HEK293 (cell line): ENCODE measurements at regions not wholly inside any gene's neighbourhood (a gene's known extent, or its start where the extent isn't known, plus 50 kb on each side); places are given as distances from the start of the nearest gene placed in this dataset.

Source experiments
- TCF7L2 ChIP-seq: IDR thresholded peaks from 2 replicates; pipeline ENCODE4 v1.6.1; 2011; ENCODE audit warnings: low read depth, mild to moderate bottlenecking, inconsistent platforms, low read length, moderate library complexity, borderline replicate concordance
- ZNF169 ChIP-seq: fragments of 450-650 bp; formaldehyde crosslinking; IDR thresholded peaks from 2 replicates; pipeline ENCODE4 v1.5.1; 2016; ENCODE audit warnings: missing biosample characterization, missing genetic modification characterization
- ZNF48 ChIP-seq: fragments of 450-650 bp; formaldehyde crosslinking; IDR thresholded peaks from 2 replicates; pipeline ENCODE4 v1.5.1; 2016; ENCODE audit warnings: missing biosample characterization, missing genetic modification characterization
- TF ChIP-seq, protein P1 (sequence below): fragments of 450-650 bp; formaldehyde crosslinking; IDR thresholded peaks from 2 replicates; pipeline ENCODE4 v1.5.1; 2016; ENCODE audit warnings: missing biosample characterization, missing genetic modification characterization
- TF ChIP-seq, protein P2 (sequence below): fragments of 450-650 bp; formaldehyde crosslinking; IDR thresholded peaks from 2 replicates; pipeline ENCODE4 v1.5.1; 2016; ENCODE audit warnings: missing biosample characterization, missing genetic modification characterization

DNA sequence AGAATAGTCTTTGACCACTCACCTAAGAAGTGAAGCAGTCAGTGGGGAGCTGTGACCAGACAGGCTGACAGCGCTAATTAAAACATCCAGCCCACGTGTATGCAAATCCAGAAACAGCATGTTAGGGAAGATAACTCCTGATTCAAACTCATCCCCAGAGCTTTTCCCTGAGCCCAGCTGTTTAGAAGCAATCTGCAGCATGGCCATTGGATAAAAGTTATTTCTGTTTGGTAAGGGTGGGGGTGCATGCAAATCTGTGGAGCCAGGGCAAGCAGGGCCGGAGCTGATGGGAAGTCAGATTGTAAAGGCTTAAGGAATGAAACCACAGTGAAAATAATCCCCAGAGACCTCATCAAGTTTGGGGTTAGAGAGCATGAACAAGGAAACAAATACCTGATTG, 247.9 kb upstream of the KIRREL3 start:
- TF ChIP-seq, protein P1, sequence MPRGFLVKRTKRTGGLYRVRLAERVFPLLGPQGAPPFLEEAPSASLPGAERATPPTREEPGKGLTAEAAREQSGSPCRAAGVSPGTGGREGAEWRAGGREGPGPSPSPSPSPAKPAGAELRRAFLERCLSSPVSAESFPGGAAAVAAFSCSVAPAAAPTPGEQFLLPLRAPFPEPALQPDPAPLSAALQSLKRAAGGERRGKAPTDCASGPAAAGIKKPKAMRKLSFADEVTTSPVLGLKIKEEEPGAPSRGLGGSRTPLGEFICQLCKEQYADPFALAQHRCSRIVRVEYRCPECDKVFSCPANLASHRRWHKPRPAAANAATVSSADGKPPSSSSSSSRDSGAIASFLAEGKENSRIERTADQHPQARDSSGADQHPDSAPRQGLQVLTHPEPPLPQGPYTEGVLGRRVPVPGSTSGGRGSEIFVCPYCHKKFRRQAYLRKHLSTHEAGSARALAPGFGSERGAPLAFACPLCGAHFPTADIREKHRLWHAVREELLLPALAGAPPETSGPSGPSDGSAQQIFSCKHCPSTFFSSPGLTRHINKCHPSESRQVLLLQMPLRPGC (tag by site-specific recombination) = no peak
- no peak for TF ChIP-seq ZNF48 (tag by site-specific recombination)
- TF ChIP-seq, protein P2, sequence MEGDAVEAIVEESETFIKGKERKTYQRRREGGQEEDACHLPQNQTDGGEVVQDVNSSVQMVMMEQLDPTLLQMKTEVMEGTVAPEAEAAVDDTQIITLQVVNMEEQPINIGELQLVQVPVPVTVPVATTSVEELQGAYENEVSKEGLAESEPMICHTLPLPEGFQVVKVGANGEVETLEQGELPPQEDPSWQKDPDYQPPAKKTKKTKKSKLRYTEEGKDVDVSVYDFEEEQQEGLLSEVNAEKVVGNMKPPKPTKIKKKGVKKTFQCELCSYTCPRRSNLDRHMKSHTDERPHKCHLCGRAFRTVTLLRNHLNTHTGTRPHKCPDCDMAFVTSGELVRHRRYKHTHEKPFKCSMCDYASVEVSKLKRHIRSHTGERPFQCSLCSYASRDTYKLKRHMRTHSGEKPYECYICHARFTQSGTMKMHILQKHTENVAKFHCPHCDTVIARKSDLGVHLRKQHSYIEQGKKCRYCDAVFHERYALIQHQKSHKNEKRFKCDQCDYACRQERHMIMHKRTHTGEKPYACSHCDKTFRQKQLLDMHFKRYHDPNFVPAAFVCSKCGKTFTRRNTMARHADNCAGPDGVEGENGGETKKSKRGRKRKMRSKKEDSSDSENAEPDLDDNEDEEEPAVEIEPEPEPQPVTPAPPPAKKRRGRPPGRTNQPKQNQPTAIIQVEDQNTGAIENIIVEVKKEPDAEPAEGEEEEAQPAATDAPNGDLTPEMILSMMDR (tag by site-specific recombination) = no peak
- no peak for TF ChIP-seq ZNF169
- TF ChIP-seq TCF7L2 = no peak
